K562 (cell line): ENCODE measurements at regions not wholly inside any gene's neighbourhood (a gene's known extent, or its start where the extent isn't known, plus 50 kb on each side); places are given as distances from the start of the nearest gene placed in this dataset.

Source experiments
- ATAC-seq: fragments of 200-7000 bp; cut with Tn5 transposase; 3 replicates; pipeline ENCODE4 v1.9.1; 2020; ENCODE audit warnings: moderate library complexity
- BruUV-seq: library from RNA; stranded (reverse); fragments of 400-500 nt; replicated peaks from 2 replicates; lab custom pipeline; 2021; lab: Mats Ljungman, UMichigan
- CTCF ChIA-PET: fragments of 300-600 bp; formaldehyde crosslinking; extraction: SDS; loops from one replicate; lab custom pipeline; 2021; ENCODE audit warnings: low intra/inter-chr PET ratio; lab: Yijun Ruan, JAX
- POLR2A ChIA-PET: fragments of 300-600, 350-650 bp; sonication (Branson Sonifier 250); formaldehyde crosslinking; extraction: SDS; loops from one replicate; lab custom pipeline; 2021; ENCODE audit warnings: antibody characterized with exemption, inconsistent platforms; lab: Yijun Ruan, JAX
- DNase-seq, 4 experiments: peaks; one replicate each; pipeline versions ENCODE4 v3.0.0 to v3.0.0-alpha.2; 2011 to 2018; ENCODE audit warnings: low spot score in 3 of 4, mixed read lengths in 3 of 4; ENCODE audit errors: extremely low read depth in 1 of 4
- FAIRE-seq: peaks from 2 replicates; lab custom pipeline; 2011; peaks lifted over from hg19 to GRCh38; lab: Jason Lieb, UNC
- H2AFZ ChIP-seq: 2 replicates; pipeline ENCODE4 v1.6.0; 2011; ENCODE audit warnings: low read depth, low read length, control low read depth, inconsistent platforms
- H3K27ac ChIP-seq: fragments of 200-600 bp; 3 replicates; pipeline ENCODE4 v1.8.0; 2011; ENCODE audit warnings: low read depth, mild to moderate bottlenecking, control low read depth, inconsistent platforms, low read length, moderate library complexity, mixed read lengths; ENCODE audit errors: extremely low read depth
- H3K27me3 ChIP-seq, 2 experiments: fragments of 300-600 bp in 1 of 2; 2 replicates in 1 of 2; 3 replicates in 1 of 2; pipeline versions ENCODE4 v1.6.0 to v1.8.0; 2011; ENCODE audit warnings: inconsistent platforms in 2 of 2, low read length in 2 of 2, mild to moderate bottlenecking in 1 of 2, mixed read lengths in 1 of 2, moderate library complexity in 1 of 2; ENCODE audit not compliant: control insufficient read depth in 2 of 2, insufficient read depth in 2 of 2
- H3K36me3 ChIP-seq: fragments of 300-600 bp; 3 replicates; pipeline ENCODE4 v1.8.0; 2011; ENCODE audit warnings: mild to moderate bottlenecking, low read length, inconsistent platforms; ENCODE audit not compliant: control insufficient read depth, insufficient read depth
- H3K4me1 ChIP-seq, 2 experiments: fragments of 200-600 bp in 1 of 2; replicated peaks in 1 of 2; 2 replicates in 1 of 2; 3 replicates in 1 of 2; pipeline versions ENCODE4 v1.5.1 to v1.8.0; 2011; ENCODE audit warnings: inconsistent platforms in 2 of 2, low read length in 2 of 2, mild to moderate bottlenecking in 1 of 2, mixed read lengths in 1 of 2, moderate library complexity in 1 of 2; ENCODE audit not compliant: control insufficient read depth in 2 of 2, insufficient read depth in 2 of 2
- H3K4me2 ChIP-seq: 2 replicates; pipeline ENCODE4 v1.6.1; 2011; ENCODE audit warnings: low read length, control low read depth, inconsistent platforms, mixed read lengths; ENCODE audit not compliant: insufficient read depth
- H3K4me3 ChIP-seq: fragments of 200-600 bp; sonication (generic), shearing (Covaris generic); 2 replicates; pipeline ENCODE4 v1.5.1; 2016; ENCODE audit warnings: control low read depth, inconsistent platforms
- H3K79me2 ChIP-seq: fragments of 200-600 bp; 3 replicates; pipeline ENCODE4 v1.8.0; 2011; ENCODE audit warnings: low read length, inconsistent platforms; ENCODE audit not compliant: control insufficient read depth, insufficient read depth
- H3K9ac ChIP-seq, 2 experiments: 2 replicates each; pipeline versions ENCODE4 v1.6.0 to v1.6.1; 2011; ENCODE audit warnings: low read depth in 2 of 2, low read length in 2 of 2, control low read depth in 1 of 2, inconsistent platforms in 1 of 2, mild to moderate bottlenecking in 1 of 2, mixed read lengths in 1 of 2; ENCODE audit not compliant: insufficient read depth in 1 of 2
- H3K9me1 ChIP-seq: one replicate; pipeline ENCODE4 v1.6.0; 2011; ENCODE audit warnings: inconsistent platforms, mild to moderate bottlenecking, low read length, moderate library complexity; ENCODE audit not compliant: control insufficient read depth, insufficient read depth
- H3K9me3 ChIP-seq: replicated peaks from 2 replicates; pipeline ENCODE4 v1.5.1; 2011; ENCODE audit warnings: low read depth, low read length, inconsistent platforms; ENCODE audit not compliant: control insufficient read depth, insufficient read depth
- H4K20me1 ChIP-seq: replicated peaks from 2 replicates; pipeline ENCODE4 v1.6.1; 2011; ENCODE audit warnings: low read length, inconsistent platforms, mixed read lengths; ENCODE audit not compliant: control insufficient read depth, insufficient read depth
- COPS2 ChIP-seq: fragments of 450-650 bp; conservative IDR thresholded peaks from 2 replicates; pipeline ENCODE4 v1.6.1; 2016; ENCODE audit warnings: mild to moderate bottlenecking, moderate library complexity
- EHMT2 ChIP-seq: fragments of 450-650 bp; IDR thresholded peaks from 2 replicates; pipeline ENCODE4 v1.6.1; 2018; ENCODE audit warnings: antibody characterized with exemption
- JUND ChIP-seq, 2 experiments: IDR thresholded peaks; 2 replicates in 1 of 2; 3 replicates in 1 of 2; pipeline ENCODE4 v1.6.1; 2011; ENCODE audit warnings: borderline replicate concordance in 2 of 2, low read depth in 2 of 2, low read length in 2 of 2, improper control_type of control experiment in 1 of 2, missing biosample characterization in 1 of 2, missing genetic modification characterization in 1 of 2, missing genetic modification reagents in 1 of 2
- KDM5B ChIP-seq: fragments of 200-600 bp; sonication (generic); IDR thresholded peaks from 2 replicates; pipeline ENCODE4 v1.6.1; 2012; ENCODE audit warnings: low read depth, mild to moderate bottlenecking, moderate library complexity, low read length, control low read depth, inconsistent platforms; ENCODE audit not compliant: insufficient replicate concordance
- RUNX1 ChIP-seq: sonication (generic); IDR thresholded peaks from 2 replicates; pipeline ENCODE4 v1.6.1; 2016; ENCODE audit warnings: antibody characterized with exemption, low read depth
- XRCC3 ChIP-seq: fragments of 450-650 bp; IDR thresholded peaks from 2 replicates; pipeline ENCODE4 v1.6.1; 2017; ENCODE audit warnings: mild to moderate bottlenecking, moderate library complexity
- ZC3H4 ChIP-seq: sonication (generic); formaldehyde crosslinking; IDR thresholded peaks from 2 replicates; pipeline ENCODE4 v1.9.0; 2021; ENCODE audit warnings: missing genetic modification reagents, borderline replicate concordance
- ZNF24 ChIP-seq: fragments of 450-650 bp; IDR thresholded peaks from 2 replicates; pipeline ENCODE4 v1.6.1; 2016
- ZNF77 ChIP-seq: fragments of 250-450 bp; sonication (Bioruptor Pico); IDR thresholded peaks from 2 replicates; pipeline ENCODE4 v1.5.0; 2020
- WGBS: fragments of 100-300 bp; shearing (Covaris generic); methylation state at CpG from one replicate; pipeline ENCODE4 v1.1.6; 2016; ENCODE audit warnings: low coverage, mixed read lengths; ENCODE audit not compliant: insufficient coverage; ENCODE audit errors: missing lambda C conversion rate; 5-methylcytosine and 5-hydroxymethylcytosine counted together
- in situ Hi-C: fragments of 300-500 bp; cut with MboI; formaldehyde crosslinking; loops from 4 replicates; pipeline ENCODE4 v1.15.0; 2018; ENCODE audit warnings: inconsistent platforms, mixed read lengths
- intact Hi-C: fragments of 100-400 bp; cut with micrococcal nuclease; formaldehyde crosslinking; loops from 2 replicates; pipeline ENCODE4 v1.14.2; 2022
- TF ChIP-seq, protein P1 (sequence below): fragments of 450-650 bp; IDR thresholded peaks from 2 replicates; pipeline ENCODE4 v1.7.0; 2016; ENCODE audit warnings: borderline replicate concordance
- TF ChIP-seq, protein P2 (sequence below): fragments of 250-450 bp; sonication (Bioruptor Pico); IDR thresholded peaks from 2 replicates; pipeline ENCODE4 v1.5.0; 2020; ENCODE audit warnings: mild to moderate bottlenecking

DNA sequence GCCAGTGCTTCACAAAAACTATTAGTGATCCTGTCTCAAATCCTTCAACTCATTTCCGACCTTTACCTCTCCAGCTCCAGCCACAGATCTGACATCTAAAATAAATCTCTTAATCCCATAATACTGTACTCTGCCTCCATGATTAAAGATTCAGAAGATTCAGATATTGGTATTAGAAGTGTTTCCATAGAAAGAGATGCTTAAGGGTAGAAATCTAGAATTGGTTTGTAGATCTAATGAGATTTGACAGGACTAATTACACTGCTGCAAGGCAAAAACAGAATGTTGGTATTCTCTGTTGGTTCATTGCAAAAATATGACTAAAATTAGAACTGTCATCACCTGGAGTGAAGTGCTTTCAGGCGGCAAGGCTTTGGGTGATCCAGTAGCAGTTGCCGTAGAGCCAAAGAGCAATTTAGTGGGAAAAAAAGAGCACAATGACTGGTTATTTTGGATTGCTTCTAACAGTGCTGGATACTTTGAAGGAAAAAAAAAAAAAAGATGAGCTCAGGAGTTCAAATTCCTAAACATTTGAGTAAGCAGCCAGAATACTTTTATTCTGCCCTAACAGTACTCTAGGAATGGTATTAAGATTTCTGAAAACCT, 940.1 kb upstream of the SORCS1 start:
- ATAC-seq = no peak
- Histone ChIP-seq H3K4me3 (no peak overlapping the region), H3K4me2 (no peak overlapping the region), H3K79me2 (no peaks in the 10 kb centered on the region), H3K9me1 (no peaks in the 10 kb centered on the region), H3K4me1 (no peaks in the 10 kb centered on the region), H4K20me1 (no peaks in the 10 kb centered on the region), H3K36me3 (no peaks in the 10 kb centered on the region), H3K27ac (no peak overlapping the region), H2AFZ (no peak overlapping the region), H3K9ac (no peak overlapping the region), H3K27me3 (no peaks in the 10 kb centered on the region), H3K9me3 (no peaks in the 10 kb centered on the region)
- POLR2A ChIA-PET = no interaction called here
- no peak for FAIRE-seq
- no peak for DNase-seq
- TF ChIP-seq ZC3H4 (CRISPR knock-in tag) = no peak
- no peak for TF ChIP-seq ZNF24
- TF ChIP-seq XRCC3 = no peak
- TF ChIP-seq JUND (IDR thresholded peaks at IDR 0.05; ENCODE audit: borderline replicate concordance, low read depth, low read length) = no peak
- TF ChIP-seq JUND (tag; IDR thresholded peaks at IDR 0.05; ENCODE audit: borderline replicate concordance, low read depth, low read length) = no peak
- TF ChIP-seq, protein P1, sequence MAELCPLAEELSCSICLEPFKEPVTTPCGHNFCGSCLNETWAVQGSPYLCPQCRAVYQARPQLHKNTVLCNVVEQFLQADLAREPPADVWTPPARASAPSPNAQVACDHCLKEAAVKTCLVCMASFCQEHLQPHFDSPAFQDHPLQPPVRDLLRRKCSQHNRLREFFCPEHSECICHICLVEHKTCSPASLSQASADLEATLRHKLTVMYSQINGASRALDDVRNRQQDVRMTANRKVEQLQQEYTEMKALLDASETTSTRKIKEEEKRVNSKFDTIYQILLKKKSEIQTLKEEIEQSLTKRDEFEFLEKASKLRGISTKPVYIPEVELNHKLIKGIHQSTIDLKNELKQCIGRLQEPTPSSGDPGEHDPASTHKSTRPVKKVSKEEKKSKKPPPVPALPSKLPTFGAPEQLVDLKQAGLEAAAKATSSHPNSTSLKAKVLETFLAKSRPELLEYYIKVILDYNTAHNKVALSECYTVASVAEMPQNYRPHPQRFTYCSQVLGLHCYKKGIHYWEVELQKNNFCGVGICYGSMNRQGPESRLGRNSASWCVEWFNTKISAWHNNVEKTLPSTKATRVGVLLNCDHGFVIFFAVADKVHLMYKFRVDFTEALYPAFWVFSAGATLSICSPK = no peak
- no peak for TF ChIP-seq RUNX1
- no peak for TF ChIP-seq EHMT2
- TF ChIP-seq, protein P2, sequence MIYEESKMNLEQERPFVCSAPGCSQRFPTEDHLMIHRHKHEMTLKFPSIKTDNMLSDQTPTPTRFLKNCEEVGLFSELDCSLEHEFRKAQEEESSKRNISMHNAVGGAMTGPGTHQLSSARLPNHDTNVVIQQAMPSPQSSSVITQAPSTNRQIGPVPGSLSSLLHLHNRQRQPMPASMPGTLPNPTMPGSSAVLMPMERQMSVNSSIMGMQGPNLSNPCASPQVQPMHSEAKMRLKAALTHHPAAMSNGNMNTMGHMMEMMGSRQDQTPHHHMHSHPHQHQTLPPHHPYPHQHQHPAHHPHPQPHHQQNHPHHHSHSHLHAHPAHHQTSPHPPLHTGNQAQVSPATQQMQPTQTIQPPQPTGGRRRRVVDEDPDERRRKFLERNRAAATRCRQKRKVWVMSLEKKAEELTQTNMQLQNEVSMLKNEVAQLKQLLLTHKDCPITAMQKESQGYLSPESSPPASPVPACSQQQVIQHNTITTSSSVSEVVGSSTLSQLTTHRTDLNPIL = no peak
- TF ChIP-seq ZNF77 = no peak
- TF ChIP-seq COPS2 = no peak
- no peak for TF ChIP-seq KDM5B
- intact Hi-C loops (no loop called here), in situ Hi-C loops (no loop called here)
- 0% methylated on average over 3 of the region's 3 CpGs for WGBS
- BruUV-seq = no TSS peak
- CTCF ChIA-PET = no interaction called here
